CD4-positive, alpha-beta T cell treated with Interleukin-10 for 1 hour (primary cell): ENCODE measurements at regions not wholly inside any gene's neighbourhood (a gene's known extent, or its start where the extent isn't known, plus 50 kb on each side); places are given as distances from the start of the nearest gene placed in this dataset.

Experiments
- DNase-seq: peaks from one replicate; pipeline ENCODE4 v3.0.0-alpha.2; 2020

- no peak for DNase-seq
Measured at GRCh38 chr6:14966906-14967711, 278.8 kb upstream of the JARID2 start.

GRCh38 chr6:14968056-14968637 lies 277.7 kb upstream of the JARID2 start:
- DNase-seq = no peak

- no peak for DNase-seq
Measured at GRCh38 chr6:14969126-14969525, 276.7 kb upstream of the JARID2 start.

GRCh38 chr6:14972379-14973067 lies 273.3 kb upstream of the JARID2 start:
- no peak for DNase-seq

GRCh38 chr6:14974372-14974771 lies 271.5 kb upstream of the JARID2 start:
- DNase-seq = no peak

GRCh38 chr6:14974792-14975470 lies 270.9 kb upstream of the JARID2 start:
- DNase-seq = no peak

- no peak for DNase-seq
Measured at GRCh38 chr6:14975471-14975817, 270.4 kb upstream of the JARID2 start.

GRCh38 chr6:14977747-14978382 lies 268.0 kb upstream of the JARID2 start:
- DNase-seq = no peak

- no peak for DNase-seq
Measured at GRCh38 chr6:14981960-14982359, 263.9 kb upstream of the JARID2 start.

GRCh38 chr6:14983599-14984518 lies 262.0 kb upstream of the JARID2 start:
- no peak for DNase-seq

- no peak for DNase-seq
Measured at GRCh38 chr6:14984519-14984853, 261.4 kb upstream of the JARID2 start.

- DNase-seq = no peak
Measured at GRCh38 chr6:14985366-14985765, 260.5 kb upstream of the JARID2 start.

- no peak for DNase-seq
Measured at GRCh38 chr6:14986370-14986769, 259.5 kb upstream of the JARID2 start.

- no peak for DNase-seq
Measured at GRCh38 chr6:14987490-14987889, 258.4 kb upstream of the JARID2 start.

- DNase-seq = no peak
Measured at GRCh38 chr6:14992382-14992781, 253.5 kb upstream of the JARID2 start.

- DNase-seq = no peak
Measured at GRCh38 chr6:14995208-14995607, 250.7 kb upstream of the JARID2 start.

GRCh38 chr6:14995966-14996602 lies 249.8 kb upstream of the JARID2 start:
- DNase-seq = no peak

- no peak for DNase-seq
Measured at GRCh38 chr6:14996892-14997291, 249.0 kb upstream of the JARID2 start.

- no peak for DNase-seq
Measured at GRCh38 chr6:14997507-14997906, 248.4 kb upstream of the JARID2 start.

GRCh38 chr6:14999106-14999505 lies 246.8 kb upstream of the JARID2 start:
- DNase-seq = no peak

- no peak for DNase-seq
Measured at GRCh38 chr6:15001326-15001910, 244.5 kb upstream of the JARID2 start.
